A673 (cell line): ENCODE measurements at regions not wholly inside any gene's neighbourhood (a gene's known extent, or its start where the extent isn't known, plus 50 kb on each side); places are given as distances from the start of the nearest gene placed in this dataset.

Experiments used
- BruUV-seq: library from RNA; stranded (reverse); fragments of 400-500 nt; replicated peaks from 2 replicates; lab custom pipeline; 2021; lab: Mats Ljungman, UMichigan
- CTCF ChIA-PET: fragments of 300-600 bp; sonication (Branson Sonifier 250); formaldehyde crosslinking; loops from one replicate; lab custom pipeline; 2022; ENCODE audit warnings: antibody characterized with exemption; lab: Charles Lee
- POLR2A ChIA-PET: fragments of 300-600 bp; sonication (Branson Sonifier 250); formaldehyde crosslinking; loops from one replicate; lab custom pipeline; 2022; ENCODE audit warnings: antibody characterized with exemption; ENCODE audit not compliant: low non-redundant PET; lab: Charles Lee
- DNase-seq: peaks from one replicate; pipeline ENCODE4 v3.0.0-alpha.2; 2015; ENCODE audit warnings: low spot score
- H3K27ac ChIP-seq: fragments of 200-600 bp; sonication (generic); 2 replicates; pipeline ENCODE4 v1.5.1; 2016; ENCODE audit warnings: mixed run types, low read depth, mild to moderate bottlenecking, mixed read lengths, antibody characterized with exemption, low read length; ENCODE audit not compliant: poor library complexity, severe bottlenecking
- H3K27me3 ChIP-seq: fragments of 200-600 bp; sonication (generic); replicated peaks from 2 replicates; pipeline ENCODE4 v1.6.1; 2017; ENCODE audit warnings: mixed run types, low read depth, mild to moderate bottlenecking, mixed read lengths, antibody characterized with exemption, low read length; ENCODE audit not compliant: insufficient read depth, poor library complexity
- H3K36me3 ChIP-seq: fragments of 200-600 bp; sonication (generic); 2 replicates; pipeline ENCODE4 v1.6.1; 2016; ENCODE audit warnings: mixed run types, mild to moderate bottlenecking, mixed read lengths, antibody characterized with exemption, low read length; ENCODE audit not compliant: insufficient read depth, poor library complexity, severe bottlenecking
- H3K4me1 ChIP-seq: fragments of 200-600 bp; sonication (generic); 2 replicates; pipeline ENCODE4 v1.6.1; 2017; ENCODE audit warnings: mixed run types, mild to moderate bottlenecking, mixed read lengths, antibody characterized with exemption, low read length; ENCODE audit not compliant: insufficient read depth, poor library complexity, severe bottlenecking
- H3K4me3 ChIP-seq: fragments of 200-600 bp; sonication (generic); 2 replicates; pipeline ENCODE4 v1.5.1; 2016; ENCODE audit warnings: low read depth, mixed run types, mild to moderate bottlenecking, mixed read lengths, low read length; ENCODE audit not compliant: poor library complexity, severe bottlenecking
- H3K9me3 ChIP-seq: fragments of 200-600 bp; sonication (generic); 2 replicates; pipeline ENCODE4 v1.6.1; 2016; ENCODE audit warnings: mixed run types, low read depth, mild to moderate bottlenecking, mixed read lengths, antibody characterized with exemption, low read length; ENCODE audit not compliant: poor library complexity, severe bottlenecking
- EZH2 ChIP-seq: fragments of 200-600 bp; sonication (generic); IDR thresholded peaks from 2 replicates; pipeline ENCODE4 v1.6.1; 2017; ENCODE audit warnings: borderline replicate concordance, low read depth, mild to moderate bottlenecking, mixed read lengths, antibody characterized with exemption, low read length; ENCODE audit not compliant: poor library complexity, severe bottlenecking
- intact Hi-C: fragments of 100-400 bp; cut with micrococcal nuclease; formaldehyde crosslinking; loops from one replicate; pipeline ENCODE4 v1.10.0; 2022; ENCODE audit not compliant: unreplicated experiment
- TF ChIP-seq, protein P1 (sequence below): fragments of 300-800, 200-600 bp; sonication (generic); conservative IDR thresholded peaks from 2 replicates; pipeline ENCODE4 v1.5.1; 2017; ENCODE audit warnings: low read depth, mild to moderate bottlenecking, antibody characterized with exemption, low read length, moderate library complexity, mixed read lengths

- TF ChIP-seq, protein P1, sequence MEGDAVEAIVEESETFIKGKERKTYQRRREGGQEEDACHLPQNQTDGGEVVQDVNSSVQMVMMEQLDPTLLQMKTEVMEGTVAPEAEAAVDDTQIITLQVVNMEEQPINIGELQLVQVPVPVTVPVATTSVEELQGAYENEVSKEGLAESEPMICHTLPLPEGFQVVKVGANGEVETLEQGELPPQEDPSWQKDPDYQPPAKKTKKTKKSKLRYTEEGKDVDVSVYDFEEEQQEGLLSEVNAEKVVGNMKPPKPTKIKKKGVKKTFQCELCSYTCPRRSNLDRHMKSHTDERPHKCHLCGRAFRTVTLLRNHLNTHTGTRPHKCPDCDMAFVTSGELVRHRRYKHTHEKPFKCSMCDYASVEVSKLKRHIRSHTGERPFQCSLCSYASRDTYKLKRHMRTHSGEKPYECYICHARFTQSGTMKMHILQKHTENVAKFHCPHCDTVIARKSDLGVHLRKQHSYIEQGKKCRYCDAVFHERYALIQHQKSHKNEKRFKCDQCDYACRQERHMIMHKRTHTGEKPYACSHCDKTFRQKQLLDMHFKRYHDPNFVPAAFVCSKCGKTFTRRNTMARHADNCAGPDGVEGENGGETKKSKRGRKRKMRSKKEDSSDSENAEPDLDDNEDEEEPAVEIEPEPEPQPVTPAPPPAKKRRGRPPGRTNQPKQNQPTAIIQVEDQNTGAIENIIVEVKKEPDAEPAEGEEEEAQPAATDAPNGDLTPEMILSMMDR: no peak
- no peak for TF ChIP-seq EZH2
- DNase-seq: no peak
- Histone ChIP-seq H3K27ac (no peak overlapping the region), H3K27me3 (peaks cover 5% of the 10 kb centered on the region), H3K4me3 (no peak overlapping the region), H3K4me1 (no peaks in the 10 kb centered on the region), H3K9me3 (no peaks in the 10 kb centered on the region), H3K36me3 (no peaks in the 10 kb centered on the region)
- intact Hi-C loops: no loop called here
- BruUV-seq: no TSS peak
- CTCF ChIA-PET: no interaction called here
- POLR2A ChIA-PET: no interaction called here
Measured at GRCh38 chr15:86009727-86010126, 69.9 kb upstream of the AGBL1 start.

GRCh38 chr15:86010398-86010797 is 69.3 kb upstream of the AGBL1 start:
- no peak for DNase-seq
- Histone ChIP-seq H3K27ac (no peak overlapping the region), H3K36me3 (no peaks in the 10 kb centered on the region), H3K4me1 (no peaks in the 10 kb centered on the region), H3K4me3 (no peak overlapping the region), H3K27me3 (peaks cover 5% of the 10 kb centered on the region), H3K9me3 (no peaks in the 10 kb centered on the region)
- CTCF ChIA-PET: no interaction called here
- BruUV-seq: no TSS peak
- intact Hi-C loops: no loop called here
- POLR2A ChIA-PET: no interaction called here
- TF ChIP-seq EZH2: no peak
- TF ChIP-seq, protein P1: no peak

DNA sequence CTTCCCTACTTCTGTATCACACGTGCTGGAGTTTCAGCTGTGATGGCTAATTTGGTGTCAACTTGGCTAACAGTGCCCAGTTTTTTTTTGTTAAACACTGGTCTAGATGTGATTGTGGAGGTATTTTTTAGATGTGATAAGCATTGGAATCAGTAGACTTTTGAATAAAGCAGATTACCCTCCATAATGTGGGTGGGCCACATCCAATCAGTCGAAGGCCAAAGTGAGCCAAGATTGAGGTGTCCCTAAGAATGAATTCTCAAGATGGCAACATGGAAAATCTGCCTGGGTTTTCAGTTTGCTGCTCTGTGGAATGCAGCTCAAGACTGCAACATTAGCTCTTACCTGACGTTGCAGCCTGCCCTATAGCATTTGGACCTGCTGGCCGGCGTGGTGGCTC is 68.8 kb upstream of the AGBL1 start:
- no peak for DNase-seq
- Histone ChIP-seq H3K4me1 (no peaks in the 10 kb centered on the region), H3K27ac (no peak overlapping the region), H3K27me3 (peaks cover 5% of the 10 kb centered on the region), H3K36me3 (no peaks in the 10 kb centered on the region), H3K9me3 (no peaks in the 10 kb centered on the region), H3K4me3 (no peak overlapping the region)
- ChIA-PET POLR2A (no interaction called here), CTCF (interaction anchor here (0.7 kb wide), 1 partner anchor 103 kb away, joined by 5 read pairs; no protein-coding TSS in a partner anchor)
- intact Hi-C loops: no loop called here
- no TSS peak for BruUV-seq
- TF ChIP-seq, protein P1: no peak
- no peak for TF ChIP-seq EZH2
